Bone marrow (tissue), 2 donors: ENCODE measurements at regions not wholly inside any gene's neighbourhood (a gene's known extent, or its start where the extent isn't known, plus 50 kb on each side); places are given as distances from the start of the nearest gene placed in this dataset.
"Not testable (repeated sequence)": the region's sequence is repeated elsewhere in the genome, so short reads cannot be mapped to it uniquely, and the experiment has no call there.

Source experiments
- DNase-seq, 2 donors: peaks; one replicate each; lab custom pipeline; 2025; lab: John Stamatoyannopoulos, UW

GRCh38 chr4:66164869-66165268 is 494.6 kb upstream of the EPHA5 start:
- no peak for DNase-seq

GRCh38 chr4:66160606-66161005 is 490.3 kb upstream of the EPHA5 start:
- no peak for DNase-seq

DNA sequence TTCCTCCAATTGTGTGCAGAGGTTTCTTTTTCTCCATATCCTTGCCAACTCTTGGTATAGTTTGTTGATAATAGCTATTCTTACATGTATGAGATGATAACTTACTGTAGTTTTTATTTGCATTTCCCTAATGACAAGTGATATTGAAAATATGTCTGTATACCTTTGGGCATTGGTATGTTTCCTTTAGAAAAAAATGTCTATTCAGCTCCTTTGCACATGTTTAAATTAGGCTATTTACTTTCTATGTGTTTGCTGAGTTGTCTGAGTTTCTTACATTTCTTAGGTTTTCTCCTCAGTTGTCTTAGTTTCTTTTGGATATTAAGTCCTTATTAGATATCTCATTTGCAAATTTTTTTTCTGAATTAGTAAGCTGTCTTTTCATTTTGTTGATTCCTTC is 487.3 kb upstream of the EPHA5 start:
- no peak for DNase-seq

DNA sequence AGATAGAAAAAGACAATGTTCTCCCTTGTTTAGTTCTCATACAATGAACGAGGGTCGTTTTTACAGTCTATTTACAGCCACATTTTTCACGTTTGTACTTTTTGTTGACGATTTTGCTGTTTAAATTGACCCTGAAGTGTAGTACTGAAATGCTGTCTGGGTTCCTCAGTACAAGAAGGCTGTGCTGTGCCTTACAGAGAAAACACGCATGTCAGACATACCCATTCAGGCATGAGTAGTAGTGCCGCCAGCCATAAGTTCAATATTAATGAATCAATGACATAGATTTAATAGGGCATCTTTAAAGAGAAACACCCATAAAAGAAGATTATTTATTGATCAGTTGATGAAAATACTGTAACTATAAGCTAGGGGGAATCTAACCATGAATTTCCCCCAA is 459.8 kb upstream of the EPHA5 start:
- no peak for DNase-seq

GRCh38 chr4:66123831-66124413 is 453.6 kb upstream of the EPHA5 start:
- no peak for DNase-seq

GRCh38 chr4:66123190-66123589 is 452.9 kb upstream of the EPHA5 start:
- no peak for DNase-seq

DNA sequence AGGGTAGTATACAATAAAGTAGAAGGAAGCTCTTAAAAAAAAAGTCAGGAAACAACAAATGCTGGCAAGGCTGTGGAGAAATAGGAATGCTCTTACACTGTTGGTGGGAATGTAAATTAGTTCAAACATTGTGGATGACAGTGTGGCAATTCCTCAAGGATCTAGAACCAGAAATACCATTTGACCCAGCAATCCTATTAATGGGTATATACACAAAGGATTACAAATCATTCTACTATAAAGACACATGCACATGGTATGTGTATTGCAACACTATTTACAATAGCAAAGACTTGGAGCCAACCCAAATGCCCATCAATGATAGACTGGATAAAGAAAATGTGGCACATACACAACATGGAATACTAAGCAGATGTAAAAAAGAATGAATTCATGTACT is 444.9 kb upstream of the EPHA5 start:
- DNase-seq = not testable (repeated sequence)

DNA sequence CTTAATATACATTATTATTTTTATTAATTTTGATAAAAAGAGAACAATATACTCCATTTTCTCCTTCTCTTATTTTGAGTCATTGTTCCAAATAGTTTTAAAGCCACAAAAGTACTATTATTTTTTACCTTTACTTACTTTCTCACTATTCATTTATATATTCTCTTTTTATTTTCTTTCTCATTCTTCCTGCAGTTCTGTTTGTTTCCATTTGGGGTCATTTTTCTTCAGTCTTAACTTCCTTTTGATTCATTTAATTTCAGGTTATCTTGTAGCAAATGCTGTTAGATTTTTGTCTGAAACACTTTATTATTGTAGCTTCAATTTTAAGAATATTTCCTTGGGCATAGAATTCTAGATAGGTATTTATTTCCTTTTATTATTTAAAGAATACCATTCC is 438.6 kb upstream of the EPHA5 start:
- DNase-seq = no peak

DNA sequence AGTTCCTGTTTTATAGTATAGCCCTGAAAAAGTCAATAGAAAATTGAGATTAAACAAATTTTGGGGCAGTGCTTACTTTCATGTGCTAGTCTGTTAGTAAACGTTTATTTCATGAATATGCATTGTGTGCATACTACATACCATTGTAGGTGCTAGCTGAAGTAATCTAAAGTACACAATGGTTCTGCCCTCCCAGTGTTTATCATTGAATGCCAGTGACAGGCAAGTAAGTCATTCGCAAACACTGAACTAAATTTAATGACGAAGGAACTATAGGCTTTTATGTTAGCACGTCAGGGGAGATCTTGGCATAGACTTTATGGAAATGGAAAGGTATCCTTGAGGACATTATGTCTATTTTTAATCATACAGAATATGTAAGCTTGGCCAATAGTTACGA is 426.9 kb upstream of the EPHA5 start:
- DNase-seq = no peak

- no peak for DNase-seq
Measured at GRCh38 chr4:66095065-66095464, 424.8 kb upstream of the EPHA5 start.

DNA sequence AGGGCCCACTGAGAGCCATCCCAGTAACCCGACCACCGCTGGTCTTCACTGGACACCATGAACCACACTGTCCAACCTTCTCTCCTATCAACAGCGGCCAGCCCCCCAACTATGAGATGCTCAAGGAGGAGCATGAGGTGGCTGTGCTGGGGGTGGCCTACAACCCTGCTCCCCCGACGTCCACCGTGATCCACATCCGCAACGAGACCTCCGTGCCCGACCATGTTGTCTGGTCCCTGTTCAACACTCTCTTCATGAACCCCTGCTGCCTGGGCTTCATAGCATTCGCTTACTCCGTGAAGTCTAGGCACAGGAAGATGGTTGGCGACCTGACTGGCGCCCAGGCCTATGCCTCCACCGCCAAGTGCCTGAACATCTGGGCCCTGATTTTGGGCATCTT is 423.8 kb upstream of the EPHA5 start:
- DNase-seq = no peak

DNA sequence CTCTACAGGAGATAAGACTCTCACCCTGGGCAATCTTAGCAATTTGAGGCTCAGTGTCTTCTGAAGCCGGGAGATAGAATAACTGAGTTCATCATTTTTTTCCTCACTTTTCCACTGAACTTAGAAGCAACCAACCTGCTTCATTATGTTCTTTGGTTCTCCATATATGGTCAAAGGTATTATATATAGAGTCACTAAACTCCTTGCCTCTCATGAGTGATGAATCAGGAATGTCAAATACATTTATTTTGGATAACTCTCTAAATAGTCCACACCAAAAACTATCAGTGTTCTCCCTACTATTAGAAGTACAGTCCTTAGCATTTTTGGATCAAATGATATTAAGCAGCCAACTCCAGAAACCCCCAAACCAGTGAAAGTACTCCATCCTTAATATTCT is 421.5 kb upstream of the EPHA5 start:
- no peak for DNase-seq

- DNase-seq = no peak
Measured at GRCh38 chr4:66073961-66074360, 403.7 kb upstream of the EPHA5 start.

DNA sequence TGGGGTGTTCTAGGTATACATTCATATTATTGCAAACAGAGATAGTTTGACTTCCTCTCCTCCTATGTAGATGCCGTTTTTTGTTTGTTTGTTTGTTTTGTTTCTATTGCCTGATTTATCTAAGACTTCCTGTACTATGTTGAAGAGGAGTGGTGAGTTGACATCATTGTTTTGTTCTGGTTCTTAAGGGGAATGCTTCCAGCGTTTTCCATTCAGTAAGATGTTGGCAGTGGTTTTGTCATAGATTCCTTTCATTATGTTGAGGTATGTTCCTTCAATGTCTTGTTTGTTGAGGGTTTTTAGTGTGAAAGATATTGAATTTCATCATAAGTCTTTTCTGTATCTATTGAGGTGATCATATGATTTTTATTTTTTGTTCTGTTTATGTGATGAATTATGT is 401.6 kb upstream of the EPHA5 start:
- DNase-seq = no peak

DNA sequence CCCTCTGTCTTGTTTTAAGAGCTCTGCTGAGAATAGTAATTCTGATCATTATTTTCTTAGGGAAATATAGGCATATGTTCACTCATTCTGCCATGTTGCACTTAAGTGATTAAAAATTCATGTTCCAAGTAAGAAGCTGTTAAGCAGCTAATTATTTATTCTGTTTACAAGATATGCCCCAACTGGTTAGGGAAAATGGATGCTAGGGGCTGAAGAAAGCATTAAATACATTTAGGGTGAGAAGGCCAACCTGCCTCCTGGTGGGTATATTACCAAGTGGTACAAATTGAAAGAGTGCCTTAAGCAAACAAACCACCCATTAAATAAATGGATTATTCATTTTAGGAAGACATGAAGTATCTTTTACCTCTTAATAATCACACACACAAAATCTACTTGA is 392.6 kb upstream of the EPHA5 start:
- no peak for DNase-seq

DNA sequence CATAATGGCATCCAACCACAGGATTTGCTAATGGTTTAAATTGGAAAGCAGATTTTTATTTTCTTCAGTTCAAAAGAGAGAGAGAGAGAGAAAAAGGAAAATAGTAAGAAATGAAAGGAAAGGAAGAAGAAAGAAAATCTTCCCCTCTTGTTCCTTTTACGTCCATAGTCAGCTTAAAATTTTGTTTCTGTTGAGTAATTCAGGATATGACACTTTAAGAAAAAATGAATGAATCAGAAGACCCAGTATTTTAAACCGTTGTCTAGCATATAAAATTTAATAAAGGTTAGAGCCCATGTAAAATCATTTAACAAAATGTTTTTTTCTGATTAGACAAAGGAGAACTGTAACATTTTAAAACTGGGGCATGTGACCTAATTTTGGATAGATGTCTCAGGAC is 391.8 kb upstream of the EPHA5 start:
- no peak for DNase-seq

DNA sequence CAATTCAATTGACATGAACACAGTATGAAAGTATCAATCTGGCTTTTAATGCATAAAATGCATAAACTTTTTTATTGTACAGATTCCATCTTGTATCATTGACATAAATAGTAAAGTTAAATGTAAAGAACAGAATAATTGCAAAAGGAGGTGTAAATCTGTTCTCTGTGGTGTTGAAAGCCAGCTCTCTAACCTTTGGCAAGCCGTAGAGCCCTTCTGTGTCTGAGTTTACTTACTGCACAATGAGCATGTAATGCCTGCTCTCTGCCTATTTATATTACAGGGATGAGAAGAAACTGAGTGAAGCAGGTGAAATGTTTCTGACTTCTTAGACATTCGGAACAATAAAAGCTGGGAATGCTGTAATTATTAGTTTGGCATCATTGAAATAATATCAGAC is 389.3 kb upstream of the EPHA5 start:
- no peak for DNase-seq

DNA sequence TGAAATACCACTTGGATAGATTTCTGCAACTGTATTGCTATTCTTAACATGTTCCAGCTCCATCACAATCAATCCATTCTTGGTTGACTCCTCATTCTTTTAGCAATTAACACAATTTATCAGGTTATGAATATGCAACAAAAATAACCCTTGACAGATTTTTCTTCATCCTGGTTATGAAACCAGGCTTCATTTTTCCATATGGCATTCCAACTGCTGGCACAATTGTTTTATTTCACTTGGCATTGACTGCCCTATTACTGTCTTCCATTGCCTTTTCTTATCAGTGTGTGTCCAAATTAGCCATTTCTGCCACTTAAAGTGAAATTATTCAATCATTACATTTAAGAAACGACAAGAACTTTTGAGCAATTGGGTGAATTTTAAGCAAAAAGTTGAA is 388.8 kb upstream of the EPHA5 start:
- DNase-seq = no peak

- no peak for DNase-seq
Measured at GRCh38 chr4:66055999-66056398, 385.7 kb upstream of the EPHA5 start.

DNA sequence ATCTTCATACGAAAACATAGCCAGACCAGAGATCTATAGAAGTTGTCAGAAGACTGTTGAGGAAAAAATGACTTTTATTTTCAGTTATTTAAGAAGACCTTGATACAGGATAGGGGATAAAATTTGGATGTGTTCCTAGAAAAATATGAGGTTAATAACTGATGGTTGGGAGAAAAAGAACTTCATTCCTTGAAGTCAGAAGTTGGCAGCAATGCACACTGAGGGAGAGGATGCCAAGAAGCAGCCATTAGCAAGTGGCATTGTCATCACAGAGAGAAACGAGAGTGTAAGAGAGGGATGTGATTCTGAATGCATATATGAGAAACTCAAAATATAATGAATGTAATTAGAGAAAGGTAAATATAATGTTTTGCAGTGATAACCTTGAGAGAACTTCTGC is 382.1 kb upstream of the EPHA5 start:
- no peak for DNase-seq

DNA sequence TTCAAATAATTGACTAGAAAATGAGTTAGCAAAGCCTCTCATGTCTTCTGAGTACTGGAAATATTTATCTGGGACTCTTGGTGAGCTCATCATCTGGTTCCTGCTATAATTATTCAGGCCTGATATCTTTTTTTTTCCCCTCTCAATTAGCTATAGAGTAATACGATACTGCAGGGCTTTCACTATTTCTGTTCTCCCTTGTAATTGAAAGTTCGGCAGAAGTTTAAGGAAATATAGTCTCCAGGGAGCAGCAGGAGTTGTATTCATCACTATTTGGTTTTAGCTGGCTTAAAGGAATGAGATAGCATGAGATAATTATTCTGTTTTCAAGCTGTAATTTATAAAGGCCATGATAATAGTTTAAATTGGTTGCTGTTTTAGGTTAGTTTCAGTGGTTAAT is 378.6 kb upstream of the EPHA5 start:
- no peak for DNase-seq

DNA sequence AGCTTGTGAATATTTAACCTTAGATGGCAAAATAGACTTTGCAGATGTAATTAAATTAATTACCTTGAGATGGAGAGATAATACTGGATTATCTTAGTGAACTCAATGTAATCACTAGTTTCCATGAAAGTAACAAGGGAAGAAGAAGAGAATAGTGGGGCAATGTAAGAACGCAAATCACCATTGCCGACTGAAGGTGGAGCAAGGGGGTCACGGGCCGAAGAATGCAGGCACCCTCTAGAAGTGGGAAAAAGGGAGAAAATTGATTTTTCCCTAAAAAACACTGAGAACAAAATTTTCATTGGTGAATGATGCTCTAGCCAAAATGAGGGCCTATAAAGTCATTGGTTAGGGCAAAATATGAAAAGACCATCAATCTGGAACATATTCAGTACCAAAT is 375.6 kb upstream of the EPHA5 start:
- no peak for DNase-seq

DNA sequence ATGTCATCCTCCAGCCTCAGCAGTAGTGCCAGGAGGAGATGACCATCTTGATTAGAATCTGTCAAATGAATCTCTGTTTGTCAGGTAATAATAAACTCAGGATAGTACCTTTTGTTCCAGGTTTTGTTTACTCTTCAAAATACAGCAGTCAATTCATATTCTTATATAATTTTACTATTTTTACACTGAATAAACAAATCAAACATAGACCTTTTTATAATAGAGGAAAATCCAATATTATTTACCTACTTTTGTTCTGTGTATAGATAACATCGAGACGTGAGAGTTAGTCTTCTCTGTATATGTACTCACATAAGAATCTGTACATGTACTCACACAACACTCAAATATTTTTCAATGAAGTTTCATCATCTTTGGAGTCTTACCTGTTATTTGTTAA is 365.4 kb upstream of the EPHA5 start:
- no peak for DNase-seq

- no peak for DNase-seq
Measured at GRCh38 chr4:66034671-66035070, 364.4 kb upstream of the EPHA5 start.

GRCh38 chr4:66034262-66034661 is 364.0 kb upstream of the EPHA5 start:
- no peak for DNase-seq
